ENCODE measurements at regions not wholly inside any gene's neighbourhood (a gene's known extent, or its start where the extent isn't known, plus 50 kb on each side); places are given as distances from the start of the nearest gene placed in this dataset.
A peak's percentile ranks its signal among the peaks of the same experiment; 100 is the strongest.
"Not testable (repeated sequence)": the region's sequence is repeated elsewhere in the genome, so short reads cannot be mapped to it uniquely, and the experiment has no call there.

DNA sequence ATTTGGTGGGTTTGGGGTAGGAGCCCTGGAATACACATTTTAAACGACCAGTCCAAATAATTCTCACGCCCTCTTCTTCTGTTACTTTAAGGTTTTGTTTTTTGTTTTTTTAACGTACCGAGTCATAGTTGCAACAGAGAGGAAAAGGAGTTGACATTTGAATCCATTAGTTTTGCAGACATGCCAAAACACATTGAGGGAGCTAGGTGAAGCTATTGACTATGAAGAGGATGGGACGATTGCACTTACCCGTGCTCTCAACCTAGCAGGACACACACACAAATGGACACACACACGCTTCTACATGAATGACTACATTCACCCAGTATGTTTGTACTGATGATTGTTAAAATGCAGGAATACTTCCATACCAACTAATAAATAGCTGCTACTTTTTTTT is 54.3 kb upstream of the CIT start:
- no peak for DNase-seq

DNA sequence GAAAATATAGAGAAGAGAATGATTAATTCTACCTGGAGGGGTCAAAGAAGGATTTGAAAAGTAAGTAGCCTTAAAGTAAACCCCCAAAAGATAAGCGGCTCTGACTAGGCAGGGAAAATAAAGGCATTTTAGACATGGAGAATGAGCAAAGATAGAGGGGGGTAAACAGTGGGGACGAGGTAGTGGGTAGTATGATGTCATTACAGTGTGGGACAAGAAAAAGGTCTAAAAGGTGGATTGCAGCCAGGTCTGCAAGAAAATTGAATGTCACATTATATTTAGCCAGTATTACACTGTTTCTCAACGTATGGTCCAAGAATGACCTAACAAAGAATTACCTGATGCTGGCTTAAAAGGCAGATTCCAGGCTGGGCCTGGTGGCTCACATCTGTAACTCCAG is 55.8 kb upstream of the CIT start:
- no peak for DNase-seq

DNA sequence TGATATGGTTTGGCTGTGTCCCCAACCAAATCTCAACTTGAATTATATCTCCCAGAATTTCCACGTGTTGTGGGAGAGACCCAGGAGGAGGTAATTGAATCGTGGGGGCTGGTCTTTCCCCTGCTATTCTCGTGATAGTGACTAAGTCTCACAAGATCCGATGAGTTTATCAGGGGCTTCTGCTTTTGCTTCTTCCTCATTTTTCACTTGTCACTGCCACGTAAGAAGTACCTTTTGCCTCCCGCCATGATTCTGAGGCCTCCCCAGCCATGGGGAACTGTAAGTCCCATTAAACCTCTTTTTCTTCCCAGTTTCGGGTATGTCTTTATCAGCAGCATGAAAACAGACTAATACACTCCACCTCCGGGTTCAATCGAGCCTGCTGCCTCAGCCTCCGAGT is 54.3 kb upstream of the BICDL1 start:
- DNase-seq, result not testable (repeated sequence)

DNA sequence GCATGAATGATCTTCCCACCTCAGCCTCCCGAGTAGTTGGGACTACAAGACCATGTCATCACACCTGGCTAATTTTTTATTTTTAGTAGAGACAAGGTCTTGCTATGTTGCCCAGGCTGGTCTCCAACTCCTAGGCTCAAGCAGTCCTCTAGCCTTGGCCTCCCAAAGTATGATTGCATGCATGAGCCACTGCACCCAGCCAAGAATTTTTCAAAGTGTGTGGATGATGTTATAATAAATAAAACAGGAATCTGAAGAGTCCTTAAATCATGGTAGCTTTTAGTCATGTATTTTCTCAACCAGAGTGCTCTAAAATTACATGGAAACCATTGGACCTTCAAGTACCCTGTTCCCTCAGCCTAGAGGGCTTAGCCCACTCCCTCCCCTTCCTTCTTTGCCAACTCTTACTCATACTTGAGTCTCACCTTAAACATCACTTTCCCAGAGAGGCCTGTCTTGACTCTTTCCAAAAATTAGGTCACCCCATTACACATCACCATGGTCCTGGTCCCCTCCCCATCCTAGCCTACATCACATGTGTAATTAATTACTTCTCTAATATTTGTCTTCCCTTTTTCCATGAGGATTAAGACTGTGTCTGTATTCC is 52.2 kb upstream of the BICDL1 start:
- no peak for DNase-seq

DNA sequence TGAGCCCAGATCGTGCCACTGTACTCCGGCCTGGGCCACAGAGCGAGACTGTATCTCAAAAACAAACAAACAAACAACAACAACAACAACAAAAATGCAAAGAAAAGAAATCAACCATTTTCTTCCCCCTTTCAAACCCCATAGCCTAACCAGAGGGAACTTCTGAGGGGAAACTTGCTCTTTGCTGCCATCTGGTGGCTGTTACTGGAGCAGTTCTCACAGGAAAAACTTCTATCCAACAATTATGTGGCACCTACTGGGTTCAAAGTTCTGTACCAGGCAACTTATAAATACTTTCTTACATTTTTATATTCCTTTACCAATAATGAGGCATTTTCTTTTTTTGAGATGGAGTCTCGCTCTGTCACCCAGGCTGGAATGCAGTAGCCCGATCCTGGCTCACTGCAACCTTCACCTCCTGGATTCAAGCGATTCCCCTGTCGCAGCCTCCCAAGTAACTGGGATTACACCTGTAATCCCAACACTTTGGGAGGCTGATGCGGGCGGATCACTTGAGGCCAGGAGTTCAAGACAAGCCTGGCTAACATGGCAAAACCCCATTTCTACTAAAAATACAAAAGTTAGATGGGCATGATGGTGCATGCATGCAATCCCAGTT is 50.9 kb upstream of the BICDL1 start:
- peak; percentile 9 for DNase-seq

Data from HCEC 1CT (cell line).